ENCODE measurements at regions not wholly inside any gene's neighbourhood (a gene's known extent, or its start where the extent isn't known, plus 50 kb on each side); places are given as distances from the start of the nearest gene placed in this dataset.

GRCh38 chr11:76604626-76605241, 65.8 kb downstream of the LRRC32 start:
- Histone ChIP-seq H3K4me3 (ENCODE audit: low read depth, low read length) (no peak overlapping the region), H3K36me3 (ENCODE audit: control insufficient read depth in 2 of 2, insufficient read depth in 1 of 2, low read length in 2 of 2) (no peaks in the 10 kb centered on the region), H3K27ac (ENCODE audit: extremely low read depth, low read depth, low read length) (no peak overlapping the region), H3K9me3 (ENCODE audit: control insufficient read depth, insufficient read depth, low read depth, low read length) (no peaks in the 10 kb centered on the region), H3K4me1 (ENCODE audit: control insufficient read depth, insufficient read depth, low read length) (no peaks in the 10 kb centered on the region)
- TF ChIP-seq ZNF530 (tag by site-specific recombination; IDR thresholded peaks at IDR 0.05; ENCODE audit: low read depth) = no peak
- no peak for TF ChIP-seq ZNF704 (tag by site-specific recombination; IDR thresholded peaks at IDR 0.05)
- TF ChIP-seq KLF7 (tag by site-specific recombination; IDR thresholded peaks at IDR 0.05; ENCODE audit: borderline replicate concordance) = no peak
- TF ChIP-seq ZNF555 (tag by site-specific recombination; conservative IDR thresholded peaks at IDR 0.05) = no peak
- TF ChIP-seq SP2 (tag by site-specific recombination; IDR thresholded peaks at IDR 0.05) = no peak
- TF ChIP-seq ZBTB21 (tag by site-specific recombination; IDR thresholded peaks at IDR 0.05) = no peak
- TF ChIP-seq ZNF404 (tag by site-specific recombination; IDR thresholded peaks at IDR 0.05) = no peak
- no peak for TF ChIP-seq ZNF121 (tag by site-specific recombination; IDR thresholded peaks at IDR 0.05)
- no peak for TF ChIP-seq PRDM10 (tag by site-specific recombination; IDR thresholded peaks at IDR 0.05)
- TF ChIP-seq MEIS1 (CRISPR knock-in tag; IDR thresholded peaks at IDR 0.05; ENCODE audit: borderline replicate concordance) = no peak
- TF ChIP-seq ZNF266 (tag by site-specific recombination; IDR thresholded peaks at IDR 0.05; ENCODE audit: low read depth) = no peak
- TF ChIP-seq ZNF571 (tag by site-specific recombination; IDR thresholded peaks at IDR 0.05) = no peak
- TF ChIP-seq OSR2 (tag by site-specific recombination; IDR thresholded peaks at IDR 0.05) = no peak
- no peak for TF ChIP-seq ZNF311 (tag by site-specific recombination; IDR thresholded peaks at IDR 0.05; ENCODE audit: borderline replicate concordance)
- TF ChIP-seq ZNF768 (tag by site-specific recombination; IDR thresholded peaks at IDR 0.05) = no peak
- no peak for TF ChIP-seq ZNF223 (tag by site-specific recombination; IDR thresholded peaks at IDR 0.05)
- no peak for TF ChIP-seq ZNF341 (tag by site-specific recombination; IDR thresholded peaks at IDR 0.05; ENCODE audit: low read depth)
- TF ChIP-seq GLI4 (tag by site-specific recombination; IDR thresholded peaks at IDR 0.05) = no peak
- no peak for TF ChIP-seq ZNF639 (tag by site-specific recombination; IDR thresholded peaks at IDR 0.05)
- ChIA-PET CTCF (no interaction called here), POLR2A (no interaction called here)

GRCh38 chr11:76604081-76604625, 66.4 kb downstream of the LRRC32 start:
- POLR2A ChIA-PET = no interaction called here
- Histone ChIP-seq H3K9me3 (ENCODE audit: control insufficient read depth, insufficient read depth, low read depth, low read length) (no peaks in the 10 kb centered on the region), H3K4me3 (ENCODE audit: low read depth, low read length) (no peak overlapping the region), H3K4me1 (ENCODE audit: control insufficient read depth, insufficient read depth, low read length) (no peaks in the 10 kb centered on the region), H3K36me3 (ENCODE audit: control insufficient read depth in 2 of 2, insufficient read depth in 1 of 2, low read length in 2 of 2) (no peaks in the 10 kb centered on the region), H3K27ac (ENCODE audit: extremely low read depth, low read depth, low read length) (no peak overlapping the region)
- no peak for TF ChIP-seq ZNF777 (tag by site-specific recombination; IDR thresholded peaks at IDR 0.05; ENCODE audit: borderline replicate concordance)
- TF ChIP-seq ZXDB (tag by site-specific recombination; IDR thresholded peaks at IDR 0.05) = no peak
- TF ChIP-seq ZNF768 (tag by site-specific recombination; IDR thresholded peaks at IDR 0.05) = no peak
- no peak for TF ChIP-seq KLF16 (tag by site-specific recombination; IDR thresholded peaks at IDR 0.05)
- no peak for TF ChIP-seq ZFHX2 (tag by site-specific recombination; conservative IDR thresholded peaks at IDR 0.05)
- CTCF ChIA-PET = no interaction called here

Data from HEK293 (cell line).